H9 (cell line): ENCODE measurements at regions not wholly inside any gene's neighbourhood (a gene's known extent, or its start where the extent isn't known, plus 50 kb on each side); places are given as distances from the start of the nearest gene placed in this dataset.

Experiments used
- DNase-seq: peaks from one replicate; pipeline ENCODE4 v3.0.0-alpha.2; 2017
- H2AFZ ChIP-seq: one replicate; pipeline ENCODE4 v1.6.1; 2013; ENCODE audit warnings: mild to moderate bottlenecking, low read length, control low read depth, moderate library complexity
- H2AK5ac ChIP-seq: 2 replicates; pipeline ENCODE4 v1.6.1; 2013; ENCODE audit warnings: low read length, control low read depth, mixed read lengths; ENCODE audit not compliant: insufficient read length
- H2BK120ac ChIP-seq: one replicate; pipeline ENCODE4 v1.6.1; 2013; ENCODE audit warnings: low read depth, mild to moderate bottlenecking, low read length, control low read depth, inconsistent platforms; ENCODE audit not compliant: poor library complexity, severe bottlenecking
- H2BK12ac ChIP-seq: 2 replicates; pipeline ENCODE4 v1.6.1; 2013; ENCODE audit warnings: low read length, control low read depth, mixed read lengths, low read depth; ENCODE audit not compliant: insufficient read length
- H2BK15ac ChIP-seq: 2 replicates; pipeline ENCODE4 v1.6.1; 2013; ENCODE audit warnings: low read depth, low read length, control low read depth
- H2BK20ac ChIP-seq: one replicate; pipeline ENCODE4 v1.6.1; 2013; ENCODE audit warnings: low read depth, mild to moderate bottlenecking, low read length, control low read depth, inconsistent platforms; ENCODE audit not compliant: poor library complexity, severe bottlenecking
- H2BK5ac ChIP-seq: 2 replicates; pipeline ENCODE4 v1.6.1; 2013; ENCODE audit warnings: low read length, control low read depth, mixed read lengths; ENCODE audit not compliant: insufficient read length
- H3K14ac ChIP-seq: 2 replicates; pipeline ENCODE4 v1.6.1; 2013; ENCODE audit warnings: low read length, control low read depth; ENCODE audit not compliant: insufficient read depth
- H3K18ac ChIP-seq: 2 replicates; pipeline ENCODE4 v1.6.1; 2013; ENCODE audit warnings: low read depth, mild to moderate bottlenecking, mixed read lengths, low read length, control low read depth; ENCODE audit not compliant: insufficient read length
- H3K23ac ChIP-seq: 2 replicates; pipeline ENCODE4 v1.6.1; 2013; ENCODE audit warnings: low read length, control low read depth, mixed read lengths, low read depth; ENCODE audit not compliant: insufficient read length
- H3K23me2 ChIP-seq: 2 replicates; pipeline ENCODE4 v1.6.1; 2013; ENCODE audit warnings: low read depth, mild to moderate bottlenecking, mixed read lengths, low read length, control low read depth; ENCODE audit not compliant: insufficient read length, poor library complexity, severe bottlenecking
- H3K27ac ChIP-seq: 2 replicates; pipeline ENCODE4 v1.5.1; 2013; ENCODE audit warnings: low read length, control low read depth, mixed read lengths, low read depth; ENCODE audit not compliant: insufficient read length
- H3K27me3 ChIP-seq: 2 replicates; pipeline ENCODE4 v1.6.1; 2013; ENCODE audit warnings: low read length, control low read depth, inconsistent platforms; ENCODE audit not compliant: insufficient read depth
- H3K4ac ChIP-seq: 2 replicates; pipeline ENCODE4 v1.6.1; 2013; ENCODE audit warnings: low read depth, mild to moderate bottlenecking, control low read depth, inconsistent platforms, low read length, moderate library complexity
- H3K4me1 ChIP-seq: 2 replicates; pipeline ENCODE4 v1.6.1; 2013; ENCODE audit warnings: low read length, control low read depth, inconsistent platforms; ENCODE audit not compliant: insufficient read depth
- H3K4me2 ChIP-seq: 2 replicates; pipeline ENCODE4 v1.6.1; 2013; ENCODE audit warnings: low read length, control low read depth, mixed read lengths; ENCODE audit not compliant: insufficient read length, insufficient read depth
- H3K56ac ChIP-seq: 2 replicates; pipeline ENCODE4 v1.6.1; 2013; ENCODE audit warnings: low read depth, mild to moderate bottlenecking, mixed read lengths, low read length, control low read depth; ENCODE audit not compliant: insufficient read length
- H3K79me1 ChIP-seq: 2 replicates; pipeline ENCODE4 v1.6.1; 2013; ENCODE audit warnings: low read depth, mild to moderate bottlenecking, moderate library complexity, low read length, control low read depth, inconsistent platforms; ENCODE audit not compliant: insufficient read depth, poor library complexity, severe bottlenecking
- H3K79me2 ChIP-seq: 2 replicates; pipeline ENCODE4 v1.6.1; 2013; ENCODE audit warnings: low read length, control low read depth, inconsistent platforms; ENCODE audit not compliant: insufficient read depth
- H3K9ac ChIP-seq: 2 replicates; pipeline ENCODE4 v1.6.1; 2013; ENCODE audit warnings: low read length, control low read depth, mixed read lengths; ENCODE audit not compliant: insufficient read length; ENCODE audit errors: extremely low read depth
- H3K9me3 ChIP-seq: one replicate; pipeline ENCODE4 v1.6.1; 2013; ENCODE audit warnings: low read depth, low read length, inconsistent platforms; ENCODE audit not compliant: control insufficient read depth
- H3T11ph ChIP-seq: one replicate; pipeline ENCODE4 v1.6.1; 2013; ENCODE audit warnings: mild to moderate bottlenecking, low read length, control low read depth, inconsistent platforms
- H4K20me1 ChIP-seq: one replicate; pipeline ENCODE4 v1.6.1; 2013; ENCODE audit not compliant: control insufficient read depth, insufficient read length, insufficient read depth
- H4K5ac ChIP-seq: 2 replicates; pipeline ENCODE4 v1.6.1; 2013; ENCODE audit warnings: low read depth, mild to moderate bottlenecking, mixed read lengths, low read length, control low read depth; ENCODE audit not compliant: insufficient read length
- H4K8ac ChIP-seq: replicated peaks from 2 replicates; pipeline ENCODE4 v1.6.1; 2013; ENCODE audit warnings: low read length, control low read depth, mixed read lengths, low read depth; ENCODE audit not compliant: insufficient read length
- H4K91ac ChIP-seq: 2 replicates; pipeline ENCODE4 v1.6.1; 2013; ENCODE audit warnings: low read depth, mild to moderate bottlenecking, moderate library complexity, mixed read lengths, low read length, control low read depth; ENCODE audit not compliant: insufficient read length
- H3K27ac Mint-ChIP-seq, 3 experiments: 2 replicates in 2 of 3; 3 replicates in 1 of 3; pipeline ENCODE4 v1.8.0; 2020 to 2021; ENCODE audit warnings: mixed read lengths in 3 of 3, mild to moderate bottlenecking in 1 of 3, moderate library complexity in 1 of 3
- H3K27me3 Mint-ChIP-seq: 2 replicates; pipeline ENCODE4 v1.8.0; 2021; ENCODE audit warnings: low read depth, mild to moderate bottlenecking, moderate library complexity, mixed read lengths
- H3K36me3 Mint-ChIP-seq, 3 experiments: 2 replicates in 2 of 3; 3 replicates in 1 of 3; pipeline ENCODE4 v1.8.0; 2020 to 2021; ENCODE audit warnings: low read depth in 3 of 3, mixed read lengths in 3 of 3; ENCODE audit not compliant: insufficient read depth in 1 of 3
- H3K4me1 Mint-ChIP-seq, 2 experiments: 2 replicates each; pipeline ENCODE4 v1.8.0; 2020; ENCODE audit warnings: mixed read lengths in 2 of 2
- H3K4me3 Mint-ChIP-seq, 2 experiments: 2 replicates in 1 of 2; 3 replicates in 1 of 2; pipeline ENCODE4 v1.8.0; 2020 to 2021; ENCODE audit warnings: mild to moderate bottlenecking in 2 of 2, mixed read lengths in 2 of 2, moderate library complexity in 1 of 2
- H3K9me3 Mint-ChIP-seq, 2 experiments: 2 replicates in 1 of 2; 3 replicates in 1 of 2; pipeline ENCODE4 v1.8.0; 2020; ENCODE audit warnings: mild to moderate bottlenecking in 2 of 2, mixed read lengths in 2 of 2, moderate library complexity in 1 of 2
- CTCF ChIP-seq: fragments of 200-600 bp; sonication (generic); conservative IDR thresholded peaks from 3 replicates; pipeline ENCODE4 v1.8.0; 2021; ENCODE audit warnings: antibody characterized with exemption, mild to moderate bottlenecking
- WGBS: extraction: QIAGEN DNeasy Blood & Tissue Kit; methylation state at CpG from one replicate; pipeline ENCODE4 v1.1.7; 2013; ENCODE audit warnings: missing lambda C conversion rate, low lambda C conversion rate, mixed read lengths; ENCODE audit not compliant: insufficient read length; ENCODE audit errors: extremely low coverage; 5-methylcytosine and 5-hydroxymethylcytosine counted together

DNA sequence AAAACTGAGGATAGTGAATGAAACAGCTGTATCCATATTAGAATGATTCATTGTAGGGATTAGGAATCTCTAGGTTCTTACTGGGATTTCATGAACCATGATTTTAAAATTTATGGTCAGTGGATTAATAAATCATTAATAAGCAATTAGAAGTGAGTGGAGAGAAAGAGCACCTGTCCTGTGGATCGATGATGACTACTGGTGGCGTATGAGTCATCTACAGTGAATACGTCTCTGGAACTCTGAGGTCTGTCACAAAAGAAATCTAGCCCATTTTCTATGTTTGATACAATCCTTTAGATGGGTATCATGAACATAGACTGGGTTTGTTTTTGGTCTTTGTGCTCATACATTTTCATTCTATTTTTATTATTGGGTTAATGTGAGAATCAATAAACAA lies 77.3 kb upstream of the RTL1 start:
- Mint-ChIP-seq H3K27ac (no peak overlapping the region), H3K4me3 (no peak overlapping the region), H3K36me3 (no peaks in the 10 kb centered on the region), H3K27me3 (peaks cover 5% of the 10 kb centered on the region), H3K4me1 (no peaks in the 10 kb centered on the region), H3K9me3 (no peaks in the 10 kb centered on the region)
- Histone ChIP-seq H2BK5ac (no peak overlapping the region), H3K27ac (no peak overlapping the region), H2BK12ac (no peak overlapping the region), H4K8ac (no peak overlapping the region), H3K79me1 (no peaks in the 10 kb centered on the region), H3K27me3 (no peaks in the 10 kb centered on the region), H2BK120ac (no peak overlapping the region), H4K5ac (no peak overlapping the region), H3K4me2 (no peak overlapping the region), H3K79me2 (no peaks in the 10 kb centered on the region), H3K23me2 (no peaks in the 10 kb centered on the region), H2BK15ac (no peak overlapping the region), H3K9me3 (no peaks in the 10 kb centered on the region), H3K56ac (no peak overlapping the region), H2BK20ac (no peak overlapping the region), H2AFZ (no peak overlapping the region), H3K23ac (no peak overlapping the region), H4K20me1 (no peaks in the 10 kb centered on the region), H2AK5ac (no peak overlapping the region), H3K4ac (no peak overlapping the region), H3K14ac (no peak overlapping the region), H3T11ph (no peak overlapping the region), H3K9ac (no peak overlapping the region), H3K18ac (no peak overlapping the region), H3K4me1 (no peaks in the 10 kb centered on the region), H4K91ac (no peak overlapping the region)
- WGBS = no CpG with 5 or more reads among the region's 3 CpGs
- DNase-seq = no peak
- TF ChIP-seq CTCF = no peak
